Breast epithelium (tissue), 3 donors: ENCODE measurements at regions not wholly inside any gene's neighbourhood (a gene's known extent, or its start where the extent isn't known, plus 50 kb on each side); places are given as distances from the start of the nearest gene placed in this dataset.

Source experiments
- CTCF ChIP-seq, 3 donors: fragments of 450-650 bp; IDR thresholded peaks; one replicate each; pipeline ENCODE4 v1.5.1; 2016 to 2017; ENCODE audit warnings: antibody characterized with exemption in 3 of 3, mild to moderate bottlenecking in 3 of 3, moderate library complexity in 3 of 3
- POLR2A ChIP-seq: fragments of 450-650 bp; IDR thresholded peaks from one replicate; pipeline ENCODE4 v1.6.1; 2016; ENCODE audit warnings: antibody characterized with exemption, mild to moderate bottlenecking, moderate library complexity

GRCh38 chr1:239224100-239224499 is 162.3 kb upstream of the CHRM3 start:
- TF ChIP-seq CTCF (IDR thresholded peaks at IDR 0.05), result no peak
- no peak for TF ChIP-seq POLR2A
